HG02870 (cell line): ENCODE measurements at regions not wholly inside any gene's neighbourhood (a gene's known extent, or its start where the extent isn't known, plus 50 kb on each side); places are given as distances from the start of the nearest gene placed in this dataset.
"Not testable (repeated sequence)": the region's sequence is repeated elsewhere in the genome, so short reads cannot be mapped to it uniquely, and the experiment has no call there.

Experiments
- ATAC-seq: cut with Tn5 transposase; IDR thresholded peaks from one replicate; pipeline ENCODE4 v1.9.1; 2021; ENCODE audit warnings: mild to moderate bottlenecking, moderate library complexity; ENCODE audit not compliant: unreplicated experiment

- no peak for ATAC-seq
Observed at GRCh38 chr22:22122348-22123117, 122.1 kb upstream of the VPREB1 start.

DNA sequence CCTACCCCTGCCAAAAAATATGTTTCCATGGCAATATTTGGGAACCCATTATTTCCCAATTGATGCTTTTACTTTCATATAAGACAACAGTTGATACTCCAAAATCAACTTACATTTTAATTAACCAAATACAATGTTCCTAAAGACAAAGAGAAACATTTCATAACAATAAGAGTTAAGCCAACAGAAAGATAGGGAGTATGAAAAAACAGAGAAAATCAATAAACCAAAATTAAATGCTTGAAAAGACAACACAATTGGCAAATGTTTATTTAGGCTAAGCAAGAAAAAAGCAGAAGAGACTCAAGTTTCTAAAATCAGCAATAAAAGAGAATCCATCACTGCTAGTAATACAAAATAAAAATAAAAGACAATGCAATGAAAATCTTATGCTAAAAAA lies 123.1 kb upstream of the VPREB1 start:
- ATAC-seq = no peak

- ATAC-seq = no peak
Observed at GRCh38 chr22:22120160-22120559, 124.4 kb upstream of the VPREB1 start.

GRCh38 chr22:22118987-22119386 lies 125.6 kb upstream of the VPREB1 start:
- no peak for ATAC-seq

DNA sequence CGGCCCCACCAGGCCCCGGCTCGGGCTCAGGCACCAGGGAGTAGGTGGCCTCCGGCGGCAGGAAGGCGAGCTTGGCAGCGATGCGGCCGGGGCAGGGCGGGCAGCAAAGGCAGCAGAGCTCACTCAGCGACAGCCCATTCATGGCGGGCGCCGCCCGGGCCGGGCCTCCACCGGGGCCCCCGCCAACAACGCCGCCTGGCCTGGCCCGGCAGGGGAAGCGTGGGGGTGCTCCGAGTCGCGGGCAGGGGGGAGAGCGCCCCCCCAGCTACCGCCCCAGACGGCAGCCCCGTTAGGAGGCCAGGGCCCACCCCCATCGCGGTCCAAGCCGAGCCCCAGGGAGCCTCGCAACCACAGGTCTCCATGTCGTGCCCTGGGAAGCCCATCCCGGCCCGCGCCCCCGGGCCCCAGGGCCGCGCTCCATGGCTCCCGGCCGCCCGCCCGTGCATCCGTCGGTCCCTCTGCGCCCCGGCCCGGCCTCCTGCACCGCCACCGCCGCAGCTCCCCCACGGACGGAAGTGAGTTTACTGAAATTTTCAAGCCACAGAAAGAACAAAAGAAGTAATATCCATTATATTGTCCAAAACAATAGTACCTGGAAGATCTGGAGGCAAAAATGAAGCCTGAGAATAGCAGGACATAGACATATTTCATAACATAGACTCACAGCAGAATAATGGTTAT lies 126.6 kb upstream of the VPREB1 start:
- ATAC-seq = not testable (repeated sequence)

DNA sequence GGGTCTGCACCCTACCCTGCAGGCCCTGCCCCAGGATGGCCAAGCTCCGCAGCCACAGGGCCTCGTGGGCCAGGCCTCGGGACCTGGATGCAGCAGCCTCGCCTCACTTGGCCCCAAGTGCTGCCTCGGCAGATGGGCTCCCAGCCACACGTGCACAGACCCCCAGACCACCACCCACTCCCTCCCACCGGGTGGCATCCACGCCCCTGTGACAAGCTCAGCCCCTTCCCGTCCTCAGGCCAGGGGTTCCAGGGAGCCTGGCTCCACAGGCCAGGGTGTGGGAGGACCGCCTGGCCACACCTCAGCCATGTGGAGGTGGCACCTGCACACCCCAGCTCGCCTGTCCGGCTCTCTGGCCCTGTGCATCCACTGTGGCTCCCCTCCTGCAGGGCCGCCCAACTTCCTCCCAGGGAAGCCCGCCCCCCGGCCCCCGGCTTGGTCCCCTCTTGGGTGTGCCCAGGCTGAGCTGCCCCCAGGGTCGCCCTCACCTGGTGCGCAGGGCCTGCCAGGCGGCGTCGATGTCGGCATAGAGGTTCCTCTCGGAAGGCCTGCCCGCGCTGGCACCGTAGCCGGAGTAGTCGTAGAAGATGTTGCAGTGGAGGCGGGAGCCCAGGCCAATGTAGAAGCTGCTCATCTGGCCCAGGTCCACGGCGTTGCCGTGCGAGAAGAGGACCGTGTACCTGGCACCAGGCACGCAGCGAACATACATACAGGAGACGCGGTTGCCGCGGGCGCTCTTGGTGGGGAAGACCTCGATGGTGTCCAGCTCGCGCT lies 127.4 kb upstream of the VPREB1 start:
- ATAC-seq = not testable (repeated sequence)

GRCh38 chr22:22113701-22114100 lies 130.9 kb upstream of the VPREB1 start:
- ATAC-seq = no peak

- ATAC-seq = no peak
Observed at GRCh38 chr22:22112533-22113294, 130.1 kb upstream of the TOP3B start.

DNA sequence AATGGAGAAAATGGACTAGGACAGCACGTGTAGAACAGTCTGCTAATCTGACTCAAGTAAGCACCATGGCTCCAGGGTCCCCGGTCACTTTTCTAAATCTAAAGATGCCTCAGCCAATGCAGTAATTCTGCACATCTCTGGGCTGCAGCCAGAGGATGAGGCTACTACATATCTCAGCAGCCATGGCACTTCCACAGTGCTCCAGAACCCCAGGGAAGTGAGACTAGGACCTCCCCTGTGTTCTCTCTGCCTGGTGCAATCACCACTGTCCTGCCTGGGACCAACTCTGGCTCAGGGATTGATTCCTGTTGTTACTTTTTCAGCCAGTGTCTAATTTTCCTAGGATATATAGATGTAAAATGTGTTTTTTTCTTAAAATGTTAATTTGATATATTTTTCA lies 129.4 kb upstream of the TOP3B start:
- ATAC-seq = no peak

DNA sequence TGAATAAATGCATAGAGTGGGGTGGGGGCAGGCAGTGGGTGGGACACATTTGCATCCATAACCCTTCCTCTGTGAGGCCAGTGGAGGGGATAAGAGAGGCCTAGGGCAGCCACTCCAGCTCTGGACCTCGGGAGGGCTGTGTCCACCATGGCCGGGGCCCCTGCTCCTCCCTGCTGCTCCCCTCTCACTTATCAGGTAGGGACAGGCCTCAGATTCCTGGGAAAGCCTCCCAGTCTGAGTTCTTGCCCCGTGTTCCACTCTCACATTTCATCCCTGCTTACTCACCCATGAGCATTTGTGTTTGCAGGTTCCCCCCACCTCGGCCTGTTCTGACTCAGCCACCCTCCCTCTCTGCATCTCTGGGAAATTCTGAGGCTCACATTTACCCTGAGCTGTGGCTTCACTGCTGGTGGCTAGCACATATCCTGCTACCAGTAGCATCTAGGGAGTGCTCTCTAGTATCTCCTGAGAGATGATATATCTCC lies 128.7 kb upstream of the TOP3B start:
- peak; percentile 72 for ATAC-seq

DNA sequence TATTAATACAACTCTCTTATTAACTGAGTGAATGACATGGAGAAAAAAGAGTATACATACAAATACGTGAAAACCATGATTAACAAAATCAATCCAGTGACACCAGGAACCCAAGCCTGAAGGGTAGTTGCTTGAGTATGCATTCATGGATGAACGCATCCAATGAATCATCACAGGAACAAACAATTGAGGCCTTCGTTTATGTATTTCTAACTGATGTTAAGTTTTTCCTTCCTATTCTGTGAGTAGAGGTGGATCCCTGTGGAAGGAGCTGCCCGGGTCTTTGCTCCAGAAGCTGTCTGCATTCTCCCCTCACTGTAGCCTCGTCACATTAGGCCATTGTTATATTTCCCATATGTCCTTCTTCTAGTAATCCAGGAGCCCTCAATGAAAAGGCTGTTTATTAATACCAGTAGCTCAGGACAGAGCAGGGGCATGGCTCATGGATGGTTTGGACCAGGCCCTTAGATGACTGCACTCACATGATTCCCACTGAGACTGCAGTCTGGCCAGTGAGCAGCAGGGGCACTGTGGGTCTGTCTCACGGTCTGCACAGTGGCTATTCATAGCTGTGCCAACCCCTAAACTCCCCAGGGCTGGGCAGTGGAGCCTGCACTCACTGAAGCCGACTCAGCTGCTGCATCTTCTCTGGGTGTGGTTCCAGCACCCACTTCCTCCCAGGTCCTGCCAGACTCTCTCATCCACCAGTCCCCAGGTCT lies 128.1 kb upstream of the TOP3B start:
- ATAC-seq = peak; percentile 75

GRCh38 chr22:22109693-22110466 lies 127.3 kb upstream of the TOP3B start:
- ATAC-seq = no peak

DNA sequence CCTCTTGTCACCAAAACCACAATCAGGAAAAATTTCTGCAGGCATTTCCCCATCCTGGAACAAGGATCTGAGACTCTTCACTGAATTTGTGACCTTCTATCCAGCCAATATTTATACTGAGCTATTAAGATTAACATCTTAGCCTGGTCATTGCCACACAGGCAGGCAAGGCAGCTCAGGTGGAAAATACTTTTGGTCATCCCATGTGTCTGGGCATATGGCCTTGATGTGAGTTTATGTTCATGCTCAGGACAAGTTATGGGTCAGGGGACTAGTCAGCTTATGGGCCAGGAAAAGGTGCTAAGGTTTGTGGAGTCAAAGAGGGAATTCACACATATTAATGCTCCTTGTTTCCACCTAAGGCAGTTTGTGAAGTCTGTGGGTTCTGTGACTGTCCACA lies 124.3 kb upstream of the TOP3B start:
- no peak for ATAC-seq

DNA sequence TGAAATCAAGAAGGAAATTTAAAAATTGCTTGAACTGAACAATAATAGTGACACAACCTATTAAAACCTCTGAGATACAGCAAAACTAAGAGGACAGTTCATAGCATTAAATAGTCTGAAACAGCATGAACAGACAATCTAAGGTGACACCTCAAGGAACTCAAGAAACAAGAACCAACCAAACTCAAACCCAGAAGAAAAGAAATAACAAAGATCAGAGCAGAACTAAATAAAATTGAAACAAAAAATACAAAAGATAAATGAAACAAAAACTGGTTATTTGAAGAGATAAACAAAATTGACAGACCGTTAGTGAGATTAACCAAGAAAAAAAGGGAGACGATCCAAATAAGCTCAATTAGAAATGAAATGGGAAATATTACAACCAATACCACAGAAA lies 122.8 kb upstream of the TOP3B start:
- ATAC-seq = no peak

DNA sequence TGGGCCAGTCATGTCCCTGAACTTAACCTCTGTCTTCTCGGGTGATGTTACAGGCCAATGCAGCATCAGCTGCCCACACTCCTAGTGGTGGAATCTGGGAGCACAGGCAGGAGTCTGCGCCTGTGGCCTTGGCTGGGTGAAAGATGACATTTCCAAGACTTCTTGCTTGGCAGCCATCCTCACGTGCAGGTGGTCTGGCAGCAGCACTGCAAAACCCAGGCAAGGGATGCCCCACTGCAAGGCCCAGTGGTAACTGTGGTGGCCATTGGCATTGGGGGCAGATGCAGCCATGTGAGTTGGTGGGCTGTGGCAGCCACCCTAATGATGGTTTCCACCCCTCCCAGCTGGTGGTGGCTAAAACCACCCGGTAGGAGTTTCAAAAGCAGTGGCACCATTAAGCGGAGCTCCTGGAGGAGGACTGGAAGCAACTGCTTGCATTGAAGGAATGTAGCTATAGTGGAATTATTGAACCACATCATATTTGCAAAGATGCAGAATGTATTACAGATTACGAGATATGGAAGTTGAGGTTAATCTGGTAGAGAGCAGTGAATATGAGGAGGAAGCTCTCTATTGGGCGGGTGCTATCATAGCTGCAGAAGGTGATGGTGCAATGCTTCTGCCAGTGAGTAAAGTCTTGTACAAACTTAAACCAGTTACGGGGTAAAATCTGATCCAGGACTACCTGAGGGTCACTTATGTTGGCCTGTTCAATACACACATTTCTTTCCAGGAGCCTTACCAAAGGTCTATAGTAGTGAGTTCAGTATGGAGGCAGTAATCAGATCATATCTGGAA lies 120.7 kb upstream of the TOP3B start:
- no peak for ATAC-seq

GRCh38 chr22:22099833-22100812 lies 117.5 kb upstream of the TOP3B start:
- no peak for ATAC-seq

DNA sequence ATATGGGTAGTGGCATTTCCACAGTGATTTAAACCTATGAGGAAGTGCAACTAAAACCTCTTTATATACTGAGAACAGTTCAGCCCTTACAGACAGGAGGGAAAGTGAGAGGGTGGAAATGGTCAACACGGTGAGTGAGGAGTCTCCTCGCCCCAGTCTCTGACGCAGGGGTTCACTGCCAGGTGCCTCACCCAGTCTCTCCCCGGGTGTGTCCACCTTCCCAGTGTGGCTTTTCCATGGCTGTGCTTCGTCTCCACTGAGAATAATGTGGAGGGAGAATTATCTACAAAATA lies 116.6 kb upstream of the TOP3B start:
- ATAC-seq = no peak
